Peyer's patch (tissue), 4 donors: ENCODE measurements at regions not wholly inside any gene's neighbourhood (a gene's known extent, or its start where the extent isn't known, plus 50 kb on each side); places are given as distances from the start of the nearest gene placed in this dataset.
"Not testable (repeated sequence)": the region's sequence is repeated elsewhere in the genome, so short reads cannot be mapped to it uniquely, and the experiment has no call there.

Experiments
- DNase-seq, 3 donors: peaks; one replicate each; pipeline ENCODE4 v3.0.0-alpha.2; 2017 to 2019
- H3K27ac ChIP-seq, 4 donors: fragments of 200-600 bp; sonication (generic); one replicate each; pipeline ENCODE4 v1.5.1; 2016 to 2019
- H3K27me3 ChIP-seq, 2 donors: fragments of 200-600 bp; sonication (generic); one replicate each; pipeline ENCODE4 v1.5.1; 2019
- H3K36me3 ChIP-seq, 3 donors: fragments of 200-600 bp; sonication (generic); one replicate each; pipeline ENCODE4 v1.5.1; 2016 to 2019
- H3K4me1 ChIP-seq, 4 donors: fragments of 200-600 bp; sonication (generic); one replicate each; pipeline ENCODE4 v1.5.1; 2016 to 2019
- H3K4me3 ChIP-seq, 4 donors: fragments of 200-600 bp; sonication (generic); 1 replicate in 3 of 4; 2 replicates in 1 of 4; pipeline ENCODE4 v1.5.1; 2016 to 2019; ENCODE audit warnings: mild to moderate bottlenecking in 1 of 4
- H3K9me3 ChIP-seq, 4 donors: fragments of 200-600 bp; sonication (generic); one replicate each; pipeline ENCODE4 v1.5.1; 2016 to 2019; ENCODE audit warnings: mild to moderate bottlenecking in 1 of 4
- POLR2A ChIP-seq, 2 donors: fragments of 450-650 bp; IDR thresholded peaks; one replicate each; pipeline ENCODE4 v1.5.1; 2017; ENCODE audit warnings: antibody characterized with exemption in 2 of 2, mild to moderate bottlenecking in 2 of 2, moderate library complexity in 2 of 2
- TF ChIP-seq, protein P1 (sequence below), 6 experiments: fragments of 450-650 bp in 4 of 6; fragments of 200-600 bp in 2 of 6; sonication (generic) in 1 of 6; IDR thresholded peaks; one replicate each; pipeline ENCODE4 v1.5.1; 2017 to 2019; ENCODE audit warnings: antibody characterized with exemption in 6 of 6, mild to moderate bottlenecking in 3 of 6, moderate library complexity in 1 of 6

DNA sequence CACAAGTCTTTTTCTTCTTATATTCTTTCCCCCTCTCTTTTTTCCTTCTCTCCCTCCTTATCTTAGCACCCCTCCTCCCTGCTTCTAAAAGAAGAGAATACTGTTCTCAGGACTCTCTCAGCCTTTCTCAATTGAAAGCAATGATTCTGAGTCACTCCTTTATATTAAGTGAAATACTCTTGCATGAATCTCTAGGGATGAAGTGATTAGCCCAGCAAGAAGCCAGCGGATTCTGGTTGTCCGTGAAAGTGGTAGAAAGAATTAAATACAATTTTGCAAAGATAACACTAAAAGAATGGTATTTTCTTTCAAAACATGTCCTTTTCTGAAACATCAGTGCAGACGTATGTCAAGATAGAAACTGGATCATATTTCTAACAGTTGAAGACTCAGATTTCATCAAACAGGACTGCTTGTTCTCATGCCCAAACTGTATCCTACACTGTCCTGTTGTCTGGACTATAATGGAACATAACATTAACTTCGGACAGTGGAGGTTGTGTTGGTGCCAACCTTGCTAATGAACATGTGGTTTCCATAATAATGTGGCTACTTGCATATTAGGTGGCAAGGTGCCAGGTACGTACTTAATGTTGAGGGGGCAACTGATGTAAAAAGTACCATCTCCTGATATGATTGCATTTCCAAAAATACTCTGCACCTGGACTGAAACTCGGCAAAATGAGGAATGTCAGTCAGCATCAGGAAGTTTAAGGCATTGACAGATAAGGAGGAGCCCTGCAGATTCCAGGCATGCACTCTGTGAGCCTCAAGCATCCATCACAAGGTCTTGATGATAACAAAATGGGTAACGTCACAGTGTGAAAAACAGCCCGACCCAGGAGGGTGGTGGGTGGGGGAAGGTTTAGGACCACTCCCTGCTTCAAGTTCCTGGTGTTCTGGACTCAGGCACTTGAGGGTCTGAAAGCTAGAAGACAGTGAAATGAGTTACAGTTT, 357.2 kb downstream of the DLEU7 start:
- TF ChIP-seq, protein P1, sequence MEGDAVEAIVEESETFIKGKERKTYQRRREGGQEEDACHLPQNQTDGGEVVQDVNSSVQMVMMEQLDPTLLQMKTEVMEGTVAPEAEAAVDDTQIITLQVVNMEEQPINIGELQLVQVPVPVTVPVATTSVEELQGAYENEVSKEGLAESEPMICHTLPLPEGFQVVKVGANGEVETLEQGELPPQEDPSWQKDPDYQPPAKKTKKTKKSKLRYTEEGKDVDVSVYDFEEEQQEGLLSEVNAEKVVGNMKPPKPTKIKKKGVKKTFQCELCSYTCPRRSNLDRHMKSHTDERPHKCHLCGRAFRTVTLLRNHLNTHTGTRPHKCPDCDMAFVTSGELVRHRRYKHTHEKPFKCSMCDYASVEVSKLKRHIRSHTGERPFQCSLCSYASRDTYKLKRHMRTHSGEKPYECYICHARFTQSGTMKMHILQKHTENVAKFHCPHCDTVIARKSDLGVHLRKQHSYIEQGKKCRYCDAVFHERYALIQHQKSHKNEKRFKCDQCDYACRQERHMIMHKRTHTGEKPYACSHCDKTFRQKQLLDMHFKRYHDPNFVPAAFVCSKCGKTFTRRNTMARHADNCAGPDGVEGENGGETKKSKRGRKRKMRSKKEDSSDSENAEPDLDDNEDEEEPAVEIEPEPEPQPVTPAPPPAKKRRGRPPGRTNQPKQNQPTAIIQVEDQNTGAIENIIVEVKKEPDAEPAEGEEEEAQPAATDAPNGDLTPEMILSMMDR (IDR thresholded peaks at IDR 0.05), result no peak
- TF ChIP-seq POLR2A (IDR thresholded peaks at IDR 0.05), result no peak
- Histone ChIP-seq H3K4me3 (no peak overlapping the region), H3K4me1 (no peaks in the 10 kb centered on the region), H3K27me3 (no peaks in the 10 kb centered on the region), H3K9me3 (no peaks in the 10 kb centered on the region), H3K27ac (no peak overlapping the region), H3K36me3 (no peaks in the 10 kb centered on the region)
- no peak for DNase-seq

DNA sequence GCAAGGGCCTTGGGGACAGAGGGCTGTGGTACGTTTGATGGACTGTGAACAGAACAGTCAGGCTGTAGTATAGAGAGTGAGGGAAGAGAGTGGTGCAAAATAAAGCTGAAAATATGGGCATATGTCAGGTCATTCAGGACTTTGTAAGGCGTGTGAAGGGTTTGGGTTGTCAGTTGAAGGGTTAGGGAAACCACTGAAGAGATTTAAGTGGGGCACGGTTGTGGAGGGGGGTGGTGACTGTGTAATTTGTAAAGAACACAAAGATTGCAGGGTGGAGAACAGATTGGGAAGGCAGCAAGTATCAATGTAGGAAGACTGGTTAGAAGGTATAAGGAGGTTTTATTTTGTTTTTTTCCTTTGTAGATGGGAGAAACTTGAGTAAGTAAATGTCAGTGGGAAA, 349.8 kb downstream of the DLEU7 start:
- TF ChIP-seq, protein P1 (IDR thresholded peaks at IDR 0.05), result no peak
- TF ChIP-seq POLR2A (IDR thresholded peaks at IDR 0.05), result no peak
- no peaks in the 10 kb centered on the region for H3K36me3 ChIP-seq

DNA sequence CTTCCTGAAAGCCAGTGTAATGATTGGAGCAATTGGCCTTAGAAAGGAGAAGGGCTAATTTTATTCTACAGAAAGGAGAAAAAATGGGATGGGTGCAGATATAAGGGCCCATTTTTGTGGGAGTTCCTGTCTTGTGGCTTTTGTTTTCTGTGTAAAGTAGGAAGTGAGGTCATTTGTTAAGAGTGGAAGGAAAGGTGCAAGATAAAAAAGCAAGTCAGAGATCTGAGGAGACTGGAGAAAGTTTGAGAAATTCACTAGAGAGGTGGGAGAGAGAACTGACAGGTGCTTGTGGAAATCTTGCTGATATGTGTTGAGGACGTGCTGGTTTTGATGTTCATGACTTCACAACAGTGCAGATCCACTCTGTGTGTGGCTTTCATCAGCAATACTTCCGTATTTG, 349.4 kb downstream of the DLEU7 start:
- TF ChIP-seq POLR2A (IDR thresholded peaks at IDR 0.05), result no peak
- TF ChIP-seq, protein P1 (IDR thresholded peaks at IDR 0.05), result no peak
- H3K27ac ChIP-seq, result no peak overlapping the region
- no peaks in the 10 kb centered on the region for H3K36me3 ChIP-seq
- no peaks in the 10 kb centered on the region for H3K27me3 ChIP-seq
- H3K4me1 ChIP-seq, result no peaks in the 10 kb centered on the region
- H3K4me3 ChIP-seq, result no peak overlapping the region
- DNase-seq, result no peak
- no peaks in the 10 kb centered on the region for H3K9me3 ChIP-seq

More for the DNA sequence above, 349.8 kb downstream of the DLEU7 start:
- Histone ChIP-seq H3K9me3 (no peaks in the 10 kb centered on the region), H3K4me1 (no peaks in the 10 kb centered on the region), H3K27me3 (no peaks in the 10 kb centered on the region), H3K4me3 (no peak overlapping the region), H3K27ac (no peak overlapping the region)
- DNase-seq, result no peak

DNA sequence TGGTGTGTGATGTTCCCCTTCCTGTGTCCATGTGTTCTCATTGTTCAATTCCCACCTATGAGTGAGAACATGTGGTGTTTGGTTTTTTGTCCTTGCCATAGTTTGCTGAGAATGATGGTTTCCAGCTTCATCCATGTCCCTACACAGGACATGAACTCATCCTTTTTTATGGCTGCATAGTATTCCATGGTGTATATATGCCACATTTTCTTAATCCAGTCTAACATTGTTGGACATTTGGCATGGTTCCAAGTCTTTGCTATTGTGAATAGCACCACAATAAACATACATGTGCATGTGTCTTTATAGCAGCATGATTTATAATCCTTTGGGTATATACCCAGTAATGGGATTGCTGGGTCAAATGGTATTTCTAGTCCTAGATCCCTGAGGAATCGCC, 340.3 kb downstream of the DLEU7 start:
- not testable (repeated sequence) for H3K9me3 ChIP-seq, DNase-seq, H3K4me1 ChIP-seq, H3K27me3 ChIP-seq, H3K27ac ChIP-seq, H3K36me3 ChIP-seq, H3K4me3 ChIP-seq

DNA sequence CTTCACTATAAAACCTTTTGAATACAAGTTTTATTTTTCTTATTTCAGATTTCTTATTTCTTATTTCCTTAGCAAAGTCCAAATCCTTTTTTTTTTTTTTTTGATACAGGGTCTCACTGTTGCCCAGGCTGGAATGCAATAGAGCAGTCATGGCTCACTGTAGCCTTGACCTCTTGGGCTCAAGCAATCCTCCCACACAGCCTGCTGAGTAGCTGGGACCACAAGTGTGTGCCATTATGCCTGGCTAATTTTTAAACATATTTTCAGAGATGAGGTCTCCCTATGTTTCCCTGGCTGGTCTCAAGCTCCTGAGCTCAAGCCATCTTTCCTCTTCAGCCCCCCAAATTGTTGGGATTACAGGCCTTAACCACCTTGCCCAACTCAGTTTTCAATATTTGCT, 334.3 kb downstream of the DLEU7 start:
- H3K9me3 ChIP-seq, result no peaks in the 10 kb centered on the region
- H3K36me3 ChIP-seq, result no peaks in the 10 kb centered on the region
- TF ChIP-seq, protein P1 (IDR thresholded peaks at IDR 0.05), result no peak
- no peak for TF ChIP-seq POLR2A (IDR thresholded peaks at IDR 0.05)
- peaks cover 0 to 15% (median 8%) of the 10 kb centered on the region in 4 donors for H3K4me1 ChIP-seq
- no peak overlapping the region for H3K27ac ChIP-seq
- DNase-seq, result no peak
- no peak overlapping the region for H3K4me3 ChIP-seq
- no peaks in the 10 kb centered on the region for H3K27me3 ChIP-seq

DNA sequence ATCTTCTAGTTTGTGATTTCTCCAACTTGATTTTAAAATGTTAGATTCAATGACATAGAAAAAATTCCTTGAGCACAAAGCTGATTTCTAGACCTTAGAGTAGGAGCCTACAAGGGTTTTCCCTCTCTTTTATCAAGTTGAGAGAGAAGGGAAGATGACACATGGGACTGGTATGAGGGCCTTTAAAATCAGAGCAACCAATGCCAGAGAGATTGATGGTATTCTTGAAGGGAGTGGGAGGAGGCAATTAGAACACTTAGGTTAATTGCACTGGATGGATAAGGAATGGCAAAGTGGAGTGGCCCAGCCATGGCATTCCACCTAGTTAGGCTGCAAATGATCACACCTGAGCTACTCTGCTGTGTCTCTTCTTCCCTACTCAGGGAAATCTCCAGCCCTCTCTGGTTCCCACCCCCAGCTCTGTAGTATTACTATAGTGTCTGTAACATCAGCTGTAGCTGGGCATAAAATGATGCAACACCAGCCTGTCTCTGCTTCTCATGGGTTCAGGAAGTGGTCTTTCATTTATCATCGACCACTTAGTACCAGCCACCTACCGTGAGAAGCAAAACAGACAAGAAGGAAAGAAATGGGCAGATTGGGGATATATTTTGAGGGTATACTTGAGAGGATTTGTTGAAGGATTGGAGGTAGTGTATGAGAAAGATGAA, 333.6 kb downstream of the DLEU7 start:
- Histone ChIP-seq H3K4me3 (no peak overlapping the region), H3K27me3 (no peaks in the 10 kb centered on the region), H3K9me3 (no peaks in the 10 kb centered on the region), H3K27ac (no peak overlapping the region), H3K4me1 (peaks cover 0 to 17% (median 8%) of the 10 kb centered on the region in 4 donors), H3K36me3 (no peaks in the 10 kb centered on the region)
- DNase-seq, result no peak
- no peak for TF ChIP-seq POLR2A (IDR thresholded peaks at IDR 0.05)
- TF ChIP-seq, protein P1 (IDR thresholded peaks at IDR 0.05), result no peak

DNA sequence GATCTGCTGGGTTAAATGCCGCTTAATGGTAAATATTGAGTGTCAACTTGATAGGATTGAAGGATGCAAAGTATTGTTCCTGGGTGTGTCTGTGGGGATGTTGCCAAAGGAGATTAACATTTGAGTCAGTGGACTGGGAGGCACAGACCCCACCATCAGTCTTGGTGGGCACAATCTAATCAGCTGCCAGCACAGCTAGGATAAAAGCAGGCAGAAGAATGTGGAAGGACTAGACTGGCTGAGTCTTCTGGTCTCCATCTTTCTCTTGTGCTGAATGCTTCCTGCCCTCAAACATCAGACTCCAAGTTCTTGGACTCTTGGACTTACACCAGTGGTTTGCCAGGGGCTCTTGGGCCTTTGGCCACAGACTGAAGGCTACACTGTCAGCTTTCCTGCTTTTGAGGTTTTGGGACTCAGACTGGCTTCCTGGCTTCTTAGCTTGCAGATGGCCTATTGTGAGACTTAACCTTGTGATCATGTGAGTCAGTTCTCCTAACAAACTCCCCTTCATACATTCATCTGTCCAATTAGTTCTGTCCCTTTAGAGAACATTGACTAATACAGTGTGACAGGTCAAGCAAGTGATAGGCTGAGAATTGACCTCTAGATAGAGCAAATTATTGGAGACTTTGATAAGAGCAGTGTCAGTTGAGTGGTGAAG, 332.5 kb downstream of the DLEU7 start:
- H3K4me1 ChIP-seq, result peaks cover 0 to 17% (median 8%) of the 10 kb centered on the region in 4 donors
- not testable (repeated sequence) for H3K9me3 ChIP-seq, H3K36me3 ChIP-seq, H3K27me3 ChIP-seq, H3K27ac ChIP-seq, DNase-seq, H3K4me3 ChIP-seq
